IPS-NIHi11 (cell line): ENCODE measurements at regions not wholly inside any gene's neighbourhood (a gene's known extent, or its start where the extent isn't known, plus 50 kb on each side); places are given as distances from the start of the nearest gene placed in this dataset.

ENCODE experiments used
- DNase-seq: peaks from one replicate; pipeline ENCODE4 v3.0.0; 2012; ENCODE audit warnings: mixed read lengths, low spot score

- no peak for DNase-seq
These were observed 262.7 kb downstream of the DLEU7 start for GRCh38 chr13:50580684-50581305.

GRCh38 chr13:50581586-50582196, 261.8 kb downstream of the DLEU7 start:
- no peak for DNase-seq

- no peak for DNase-seq
These were observed 258.5 kb downstream of the DLEU7 start for GRCh38 chr13:50584856-50585580.

GRCh38 chr13:50585674-50586413, 257.6 kb downstream of the DLEU7 start:
- DNase-seq, result no peak

GRCh38 chr13:50586414-50587083, 256.9 kb downstream of the DLEU7 start:
- DNase-seq, result no peak

- DNase-seq, result no peak
These were observed 256.4 kb downstream of the DLEU7 start for GRCh38 chr13:50587115-50587514.

GRCh38 chr13:50587645-50588373, 255.7 kb downstream of the DLEU7 start:
- no peak for DNase-seq

- no peak for DNase-seq
These were observed 254.9 kb downstream of the DLEU7 start for GRCh38 chr13:50588491-50589130.

- no peak for DNase-seq
These were observed 254.4 kb downstream of the DLEU7 start for GRCh38 chr13:50589139-50589538.

GRCh38 chr13:50589651-50590054, 253.8 kb downstream of the DLEU7 start:
- no peak for DNase-seq

- DNase-seq, result no peak
These were observed 250.9 kb downstream of the DLEU7 start for GRCh38 chr13:50592412-50593155.

GRCh38 chr13:50593207-50593606, 250.3 kb downstream of the DLEU7 start:
- DNase-seq, result no peak

- peak; percentile 38 for DNase-seq
These were observed 249.0 kb downstream of the DLEU7 start for GRCh38 chr13:50594276-50595051.

GRCh38 chr13:50595196-50595595, 248.3 kb downstream of the DLEU7 start:
- no peak for DNase-seq

GRCh38 chr13:50596156-50596555, 247.3 kb downstream of the DLEU7 start:
- DNase-seq, result no peak

- DNase-seq, result no peak
These were observed 246.7 kb downstream of the DLEU7 start for GRCh38 chr13:50596776-50597203.

- no peak for DNase-seq
These were observed 245.2 kb downstream of the DLEU7 start for GRCh38 chr13:50598338-50598737.

- DNase-seq, result no peak
These were observed 244.4 kb downstream of the DLEU7 start for GRCh38 chr13:50599046-50599445.

GRCh38 chr13:50599927-50600326, 243.6 kb downstream of the DLEU7 start:
- no peak for DNase-seq
